H1 (cell line): ENCODE measurements at regions not wholly inside any gene's neighbourhood (a gene's known extent, or its start where the extent isn't known, plus 50 kb on each side); places are given as distances from the start of the nearest gene placed in this dataset.

Experiments
- CTCF ChIA-PET: fragments of 300-600 bp; sonication (Branson Sonifier 250); formaldehyde crosslinking; loops from one replicate; lab custom pipeline; 2021; ENCODE audit not compliant: partially characterized antibody; lab: Charles Lee
- POLR2A ChIA-PET: fragments of 300-600 bp; sonication (Branson Sonifier 250); formaldehyde crosslinking; loops from one replicate; lab custom pipeline; 2021; ENCODE audit warnings: inconsistent platforms; ENCODE audit not compliant: partially characterized antibody; lab: Charles Lee
- DNase-seq, 2 experiments: peaks; one replicate each; pipeline versions ENCODE4 v3.0.0 to v3.0.0-alpha.2; 2010 to 2022; ENCODE audit warnings: low spot score in 2 of 2, low read depth in 1 of 2, mixed read lengths in 1 of 2
- FAIRE-seq: peaks from 2 replicates; lab custom pipeline; 2011; peaks lifted over from hg19 to GRCh38; lab: Jason Lieb, UNC
- H2AFZ ChIP-seq: 2 replicates; pipeline ENCODE4 v1.8.1; 2012; ENCODE audit warnings: low read length, inconsistent platforms
- H2AK5ac ChIP-seq: 2 replicates; pipeline ENCODE4 v1.6.1; 2013; ENCODE audit warnings: low read depth, low read length
- H2BK120ac ChIP-seq: replicated peaks from 2 replicates; pipeline ENCODE3; 2013; ENCODE audit warnings: low read depth, low read length, inconsistent platforms
- H2BK12ac ChIP-seq: 2 replicates; pipeline ENCODE4 v1.6.1; 2013; ENCODE audit warnings: low read depth, low read length
- H2BK15ac ChIP-seq: 2 replicates; pipeline ENCODE4 v1.6.1; 2013; ENCODE audit warnings: low read length
- H2BK20ac ChIP-seq: 2 replicates; pipeline ENCODE4 v1.6.1; 2013; ENCODE audit warnings: low read length
- H2BK5ac ChIP-seq: 2 replicates; pipeline ENCODE4 v1.6.1; 2013; ENCODE audit warnings: low read depth, low read length
- H3K14ac ChIP-seq: 2 replicates; pipeline ENCODE4 v1.6.1; 2013; ENCODE audit warnings: inconsistent platforms; ENCODE audit not compliant: insufficient read length
- H3K18ac ChIP-seq: 2 replicates; pipeline ENCODE4 v1.6.1; 2013; ENCODE audit warnings: low read length; ENCODE audit errors: extremely low read depth
- H3K23ac ChIP-seq: 2 replicates; pipeline ENCODE4 v1.6.1; 2013; ENCODE audit warnings: inconsistent platforms; ENCODE audit not compliant: insufficient read length
- H3K23me2 ChIP-seq: 2 replicates; pipeline ENCODE4 v1.6.1; 2013; ENCODE audit warnings: low read depth, low read length
- H3K27ac ChIP-seq: 2 replicates; pipeline ENCODE4 v1.6.1; 2011; ENCODE audit warnings: low read depth, low read length, inconsistent platforms
- H3K27me3 ChIP-seq, 4 experiments: replicated peaks in 1 of 4; 1 replicate in 1 of 4; 2 replicates in 3 of 4; pipeline versions ENCODE4 v1.6.1 to v1.8.1; 2011 to 2013; ENCODE audit warnings: low read length in 3 of 4, mild to moderate bottlenecking in 3 of 4, inconsistent platforms in 2 of 4, mixed read lengths in 2 of 4, moderate library complexity in 1 of 4; ENCODE audit not compliant: control insufficient read depth in 3 of 4, insufficient read depth in 3 of 4; ENCODE audit errors: extremely low read depth in 1 of 4
- H3K36me3 ChIP-seq, 4 experiments: 2 replicates each; pipeline versions ENCODE4 v1.6.1 to v1.8.1; 2011 to 2013; ENCODE audit warnings: mild to moderate bottlenecking in 4 of 4, low read length in 3 of 4, moderate library complexity in 2 of 4, control low read depth in 1 of 4, inconsistent platforms in 1 of 4; ENCODE audit not compliant: insufficient read depth in 4 of 4, control insufficient read depth in 2 of 4
- H3K4ac ChIP-seq: replicated peaks from 2 replicates; pipeline ENCODE3; 2013; ENCODE audit warnings: low read length, low read depth, mixed read lengths, inconsistent platforms; ENCODE audit not compliant: insufficient read length
- H3K4me1 ChIP-seq, 4 experiments: replicated peaks in 1 of 4; 1 replicate in 1 of 4; 2 replicates in 3 of 4; pipeline versions ENCODE4 v1.6.1 to v1.8.1; 2011 to 2013; ENCODE audit warnings: low read length in 3 of 4, inconsistent platforms in 2 of 4, mixed read lengths in 1 of 4; ENCODE audit not compliant: insufficient read depth in 4 of 4, control insufficient read depth in 3 of 4
- H3K4me2 ChIP-seq, 2 experiments: 2 replicates each; pipeline versions ENCODE4 v1.6.1 to v1.8.1; 2011 to 2013; ENCODE audit warnings: low read depth in 2 of 2, low read length in 2 of 2, control low read depth in 1 of 2, inconsistent platforms in 1 of 2, mild to moderate bottlenecking in 1 of 2; ENCODE audit not compliant: insufficient read depth in 1 of 2
- H3K4me3 ChIP-seq, 4 experiments: fragments of 200-600, 300-600 bp in 1 of 4; sonication (generic), shearing (Covaris generic), sonication (Bioruptor Twin) in 1 of 4; 2 replicates each; pipeline versions ENCODE4 v1.5.1 to v1.8.1; 2011 to 2016; ENCODE audit warnings: low read length in 4 of 4, low read depth in 3 of 4, control low read depth in 2 of 4, inconsistent platforms in 2 of 4, mild to moderate bottlenecking in 2 of 4, mixed read lengths in 1 of 4, moderate library complexity in 1 of 4; ENCODE audit not compliant: insufficient read depth in 2 of 4; ENCODE audit errors: extremely low read depth in 1 of 4
- H3K56ac ChIP-seq: replicated peaks from 2 replicates; pipeline ENCODE3; 2013; ENCODE audit warnings: low read depth, mild to moderate bottlenecking, mixed read lengths, low read length, inconsistent platforms; ENCODE audit not compliant: insufficient read length
- H3K79me1 ChIP-seq: 2 replicates; pipeline ENCODE4 v1.6.1; 2013; ENCODE audit warnings: low read depth, low read length, control low read depth
- H3K79me2 ChIP-seq, 2 experiments: 2 replicates each; pipeline versions ENCODE4 v1.6.1 to v1.8.1; 2012 to 2013; ENCODE audit warnings: low read length in 2 of 2, mild to moderate bottlenecking in 2 of 2, inconsistent platforms in 1 of 2; ENCODE audit not compliant: insufficient read depth in 2 of 2, control insufficient read depth in 1 of 2
- H3K9ac ChIP-seq, 4 experiments: replicated peaks in 1 of 4; 1 replicate in 1 of 4; 2 replicates in 3 of 4; pipeline versions ENCODE4 v1.6.1 to v1.8.1; 2011 to 2013; ENCODE audit warnings: low read depth in 3 of 4, low read length in 3 of 4, control low read depth in 2 of 4, mild to moderate bottlenecking in 2 of 4, moderate library complexity in 2 of 4, inconsistent platforms in 1 of 4; ENCODE audit errors: extremely low read depth in 1 of 4
- H3K9me3 ChIP-seq, 2 experiments: 2 replicates each; pipeline versions ENCODE4 v1.6.1 to v1.8.1; 2012 to 2013; ENCODE audit warnings: mild to moderate bottlenecking in 2 of 2, moderate library complexity in 2 of 2, control low read depth in 1 of 2, inconsistent platforms in 1 of 2, low read depth in 1 of 2, low read length in 1 of 2, mixed read lengths in 1 of 2; ENCODE audit not compliant: insufficient read depth in 2 of 2
- H4K20me1 ChIP-seq, 2 experiments: replicated peaks in 1 of 2; 2 replicates each; pipeline versions ENCODE3 to v1.8.1; 2011 to 2013; ENCODE audit warnings: inconsistent platforms in 2 of 2, low read length in 2 of 2, mild to moderate bottlenecking in 1 of 2; ENCODE audit not compliant: insufficient read depth in 2 of 2, control insufficient read depth in 1 of 2
- H4K5ac ChIP-seq: 2 replicates; pipeline ENCODE4 v1.6.1; 2013; ENCODE audit warnings: low read length, low read depth, mixed read lengths, inconsistent platforms; ENCODE audit not compliant: insufficient read length
- H4K8ac ChIP-seq: 2 replicates; pipeline ENCODE4 v1.8.0; 2013; ENCODE audit warnings: mild to moderate bottlenecking, moderate library complexity, low read length, inconsistent platforms; ENCODE audit not compliant: insufficient read depth; ENCODE audit errors: extremely low read depth
- H4K91ac ChIP-seq: replicated peaks from 2 replicates; pipeline ENCODE3; 2013; ENCODE audit warnings: low read length, mixed read lengths, inconsistent platforms; ENCODE audit not compliant: insufficient read length
- CREB1 ChIP-seq: IDR thresholded peaks from 2 replicates; pipeline ENCODE4 v1.6.1; 2012; ENCODE audit warnings: inconsistent platforms
- EGR1 ChIP-seq: IDR thresholded peaks from 2 replicates; pipeline ENCODE4 v1.6.1; 2011; ENCODE audit warnings: low read depth, low read length, borderline replicate concordance
- EP300 ChIP-seq, 2 experiments: IDR thresholded peaks; 1 replicate in 1 of 2; 2 replicates in 1 of 2; pipeline ENCODE4 v1.6.1; 2011 to 2012; ENCODE audit warnings: low read depth in 2 of 2, low read length in 2 of 2, mild to moderate bottlenecking in 2 of 2, borderline replicate concordance in 1 of 2, inconsistent platforms in 1 of 2, moderate library complexity in 1 of 2
- FOSL1 ChIP-seq: IDR thresholded peaks from 2 replicates; pipeline ENCODE4 v1.6.1; 2011; ENCODE audit warnings: mild to moderate bottlenecking, low read depth, low read length, moderate library complexity; ENCODE audit not compliant: insufficient read depth
- HDAC2 ChIP-seq, 2 experiments: fragments of 300-600 bp in 1 of 2; sonication (generic) in 1 of 2; IDR thresholded peaks; 2 replicates each; pipeline ENCODE4 v1.6.1; 2011 to 2012; ENCODE audit warnings: low read depth in 2 of 2, low read length in 2 of 2, mild to moderate bottlenecking in 2 of 2, moderate library complexity in 2 of 2, borderline replicate concordance in 1 of 2, inconsistent platforms in 1 of 2
- JUN ChIP-seq: IDR thresholded peaks from 2 replicates; pipeline ENCODE4 v1.6.1; 2011; ENCODE audit warnings: low read depth, mild to moderate bottlenecking, improper control_type of control experiment, low read length
- JUND ChIP-seq: IDR thresholded peaks from 2 replicates; pipeline ENCODE4 v1.6.1; 2011; ENCODE audit warnings: mild to moderate bottlenecking, improper control_type of control experiment, low read length
- RBBP5 ChIP-seq: IDR thresholded peaks from 2 replicates; pipeline ENCODE4 v1.7.1; 2012; ENCODE audit warnings: low read depth, mild to moderate bottlenecking, inconsistent platforms, low read length, moderate library complexity, borderline replicate concordance
- RXRA ChIP-seq: IDR thresholded peaks from 2 replicates; pipeline ENCODE4 v1.6.1; 2011; ENCODE audit warnings: low read depth, mild to moderate bottlenecking, low read length, moderate library complexity; ENCODE audit not compliant: insufficient read depth
- SIN3A ChIP-seq, 2 experiments: IDR thresholded peaks in 1 of 2; conservative IDR thresholded peaks in 1 of 2; 2 replicates each; pipeline ENCODE4 v1.6.1; 2011 to 2012; ENCODE audit warnings: low read length in 2 of 2, improper control_type of control experiment in 1 of 2, low read depth in 1 of 2, mild to moderate bottlenecking in 1 of 2
- SP2 ChIP-seq: IDR thresholded peaks from 2 replicates; pipeline ENCODE4 v1.6.1; 2012; ENCODE audit warnings: mild to moderate bottlenecking, low read length, inconsistent platforms
- TAF7 ChIP-seq: optimal IDR thresholded peaks from 2 replicates; pipeline ENCODE3; 2011; ENCODE audit warnings: low read depth, mild to moderate bottlenecking, inconsistent platforms, low read length, moderate library complexity, borderline replicate concordance
- YY1 ChIP-seq: IDR thresholded peaks from 2 replicates; pipeline ENCODE4 v1.6.1; 2011; ENCODE audit warnings: low read depth, mild to moderate bottlenecking, low read length

DNA sequence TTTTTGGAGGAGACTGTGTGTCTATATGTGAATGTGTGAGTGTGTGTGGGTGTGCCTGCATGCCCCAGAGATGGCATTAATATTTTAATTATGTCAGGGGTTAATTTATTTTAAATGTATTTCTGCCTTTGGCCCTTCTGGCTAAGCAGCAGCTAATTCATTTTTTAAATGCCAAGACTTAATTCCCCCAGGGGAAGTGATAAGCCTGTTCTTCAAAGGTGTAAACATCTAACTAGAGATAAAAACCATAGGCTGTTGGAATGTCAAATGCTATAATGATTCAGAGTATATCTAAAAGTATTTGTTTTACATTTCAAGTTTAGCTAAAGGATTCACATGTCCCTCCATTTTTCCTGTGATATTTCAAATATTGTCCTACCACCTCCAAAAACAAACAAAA is 184.7 kb downstream of the SPP2 start:
- Histone ChIP-seq H4K91ac (no peak overlapping the region), H3K9me3 (peaks cover 5 to 6% of the 10 kb centered on the region in 2 experiments; a peak in 1 of 4 replicates), H3K23me2 (no peaks in the 10 kb centered on the region), H3K56ac (no peak overlapping the region), H3K4me3 (no peak overlapping the region), H2BK12ac (no peak overlapping the region), H2BK20ac (no peak overlapping the region), H3K18ac (no peak overlapping the region), H3K79me2 (no peaks in the 10 kb centered on the region), H3K9ac (no peak overlapping the region), H3K23ac (no peak overlapping the region), H3K79me1 (no peaks in the 10 kb centered on the region), H3K4ac (no peak overlapping the region), H3K4me1 (no peaks in the 10 kb centered on the region), H2BK5ac (no peak overlapping the region), H3K27me3 (no peaks in the 10 kb centered on the region), H4K8ac (no peak overlapping the region), H3K36me3 (no peaks in the 10 kb centered on the region), H2BK120ac (no peak overlapping the region), H2AK5ac (no peak overlapping the region), H2BK15ac (no peak overlapping the region), H2AFZ (no peak overlapping the region), H3K27ac (no peak overlapping the region), H4K20me1 (no peaks in the 10 kb centered on the region), H3K14ac (no peak overlapping the region), H3K4me2 (no peak overlapping the region), H4K5ac (no peak overlapping the region)
- no peak for FAIRE-seq
- POLR2A ChIA-PET, result no interaction called here
- CTCF ChIA-PET, result interaction anchor here (1.0 kb wide), 1 partner anchor 46 kb away, joined by 3 read pairs; no protein-coding TSS in a partner anchor
- DNase-seq, result no peak
- TF ChIP-seq CREB1, result no peak
- no peak for TF ChIP-seq RXRA
- TF ChIP-seq EP300 (IDR thresholded peaks at IDR 0.05; ENCODE audit: borderline replicate concordance in 1 of 2, low read depth in 2 of 2, low read length in 2 of 2), result no peak
- no peak for TF ChIP-seq RBBP5
- no peak for TF ChIP-seq SP2
- TF ChIP-seq EGR1, result no peak
- no peak for TF ChIP-seq TAF7
- TF ChIP-seq FOSL1, result no peak
- TF ChIP-seq SIN3A (conservative IDR thresholded peaks at IDR 0.05 in 1 of 2, IDR thresholded peaks at IDR 0.05 in 1 of 2; ENCODE audit: low read depth in 1 of 2, low read length in 2 of 2), result no peak
- no peak for TF ChIP-seq HDAC2 (IDR thresholded peaks at IDR 0.05; ENCODE audit: borderline replicate concordance in 1 of 2, low read depth in 2 of 2, low read length in 2 of 2)
- no peak for TF ChIP-seq YY1
- no peak for TF ChIP-seq JUN
- no peak for TF ChIP-seq JUND
